ENCODE measurements at regions not wholly inside any gene's neighbourhood (a gene's known extent, or its start where the extent isn't known, plus 50 kb on each side); places are given as distances from the start of the nearest gene placed in this dataset.

GRCh38 chr7:115449689-115450088 lies 527.8 kb downstream of the MDFIC start:
- DNase-seq = no peak

- no peak for DNase-seq
Measured at GRCh38 chr7:115447495-115447894, 525.6 kb downstream of the MDFIC start.

- DNase-seq = no peak
Measured at GRCh38 chr7:115441033-115441432, 519.1 kb downstream of the MDFIC start.

GRCh38 chr7:115435178-115435577 lies 513.3 kb downstream of the MDFIC start:
- no peak for DNase-seq

GRCh38 chr7:115429918-115430317 lies 508.0 kb downstream of the MDFIC start:
- no peak for DNase-seq

- no peak for DNase-seq
Measured at GRCh38 chr7:115417662-115418061, 495.8 kb downstream of the MDFIC start.

- DNase-seq = no peak
Measured at GRCh38 chr7:115410972-115411686, 489.2 kb downstream of the MDFIC start.

GRCh38 chr7:115410434-115410820 lies 488.5 kb downstream of the MDFIC start:
- DNase-seq = no peak

- no peak for DNase-seq
Measured at GRCh38 chr7:115409682-115410433, 488.0 kb downstream of the MDFIC start.

- no peak for DNase-seq
Measured at GRCh38 chr7:115406219-115406618, 484.3 kb downstream of the MDFIC start.

GRCh38 chr7:115387137-115387536 lies 465.2 kb downstream of the MDFIC start:
- DNase-seq = no peak

GRCh38 chr7:115379321-115379720 lies 457.4 kb downstream of the MDFIC start:
- no peak for DNase-seq

GRCh38 chr7:115368998-115369397 lies 447.1 kb downstream of the MDFIC start:
- DNase-seq = no peak

GRCh38 chr7:115363916-115364315 lies 442.0 kb downstream of the MDFIC start:
- DNase-seq = no peak

- no peak for DNase-seq
Measured at GRCh38 chr7:115359955-115360354, 438.1 kb downstream of the MDFIC start.

- no peak for DNase-seq
Measured at GRCh38 chr7:115359119-115359518, 437.2 kb downstream of the MDFIC start.

GRCh38 chr7:115357703-115357999 lies 435.8 kb downstream of the MDFIC start:
- DNase-seq = no peak

- DNase-seq = no peak
Measured at GRCh38 chr7:115356999-115357702, 435.3 kb downstream of the MDFIC start.

- no peak for DNase-seq
Measured at GRCh38 chr7:115356139-115356746, 434.3 kb downstream of the MDFIC start.

- no peak for DNase-seq
Measured at GRCh38 chr7:115354925-115355324, 433.0 kb downstream of the MDFIC start.

GRCh38 chr7:115352375-115352774 lies 430.5 kb downstream of the MDFIC start:
- DNase-seq = no peak

GRCh38 chr7:115350764-115351163 lies 428.9 kb downstream of the MDFIC start:
- no peak for DNase-seq

GRCh38 chr7:115349635-115350034 lies 427.7 kb downstream of the MDFIC start:
- DNase-seq = no peak

GRCh38 chr7:115346685-115347084 lies 424.8 kb downstream of the MDFIC start:
- no peak for DNase-seq

All from T-helper 9 cell (primary cell).